HepG2 (cell line): ENCODE measurements at regions not wholly inside any gene's neighbourhood (a gene's known extent, or its start where the extent isn't known, plus 50 kb on each side); places are given as distances from the start of the nearest gene placed in this dataset.
A peak's percentile ranks its signal among the peaks of the same experiment; 100 is the strongest.

Experiments
- ATM ChIP-seq: fragments of 450-650 bp; IDR thresholded peaks from 2 replicates; pipeline ENCODE4 v1.7.1; 2017; ENCODE audit warnings: mild to moderate bottlenecking, borderline replicate concordance
- ATRX ChIP-seq: sonication (generic); formaldehyde crosslinking; IDR thresholded peaks from 2 replicates; pipeline ENCODE4 v1.4.0; 2020; ENCODE audit warnings: missing genetic modification reagents, borderline replicate concordance
- EHMT2 ChIP-seq: fragments of 200-600 bp; sonication (generic); IDR thresholded peaks from 2 replicates; pipeline ENCODE4 v1.7.0; 2017; ENCODE audit warnings: antibody characterized with exemption, low read depth, low read length, borderline replicate concordance
- ISL2 ChIP-seq: sonication (generic); formaldehyde crosslinking; IDR thresholded peaks from 2 replicates; pipeline ENCODE4 v1.5.0; 2020; ENCODE audit warnings: missing genetic modification reagents
- POLR2A ChIP-seq, 2 experiments: IDR thresholded peaks; 2 replicates each; pipeline ENCODE4 v1.6.1; 2011; ENCODE audit warnings: low read depth in 2 of 2, low read length in 2 of 2, mild to moderate bottlenecking in 1 of 2, moderate library complexity in 1 of 2; ENCODE audit not compliant: insufficient read depth in 1 of 2
- REST ChIP-seq, 2 experiments: IDR thresholded peaks; 2 replicates each; pipeline ENCODE4 v1.6.1; 2011 to 2012; ENCODE audit warnings: low read length in 2 of 2, borderline replicate concordance in 1 of 2, low read depth in 1 of 2, mild to moderate bottlenecking in 1 of 2, moderate library complexity in 1 of 2
- SALL2 ChIP-seq: sonication (generic); formaldehyde crosslinking; IDR thresholded peaks from 2 replicates; pipeline ENCODE4 v1.8.1; 2023; ENCODE audit warnings: mild to moderate bottlenecking, missing genetic modification reagents, inconsistent platforms
- TOPORS ChIP-seq: sonication (generic); formaldehyde crosslinking; IDR thresholded peaks from 2 replicates; pipeline ENCODE4 v1.8.0; 2023; ENCODE audit warnings: mild to moderate bottlenecking, missing genetic modification reagents
- ZNF138 ChIP-seq: sonication (generic); formaldehyde crosslinking; IDR thresholded peaks from 2 replicates; pipeline ENCODE4 v1.5.0; 2020; ENCODE audit warnings: mild to moderate bottlenecking, low read depth, missing genetic modification reagents
- ZNF263 ChIP-seq: sonication (generic); formaldehyde crosslinking; IDR thresholded peaks from 2 replicates; pipeline ENCODE4 v1.4.0; 2020; ENCODE audit warnings: missing genetic modification reagents
- ZNF292 ChIP-seq: sonication (generic); formaldehyde crosslinking; IDR thresholded peaks from 2 replicates; pipeline ENCODE4 v1.8.1; 2022; ENCODE audit warnings: mild to moderate bottlenecking, low read depth, missing genetic modification reagents, borderline replicate concordance
- TF ChIP-seq, protein P1 (sequence below): sonication (generic); formaldehyde crosslinking; IDR thresholded peaks from 2 replicates; pipeline ENCODE4 v1.4.0; 2020; ENCODE audit warnings: missing genetic modification reagents
- TF ChIP-seq, protein P2 (sequence below): sonication (generic); formaldehyde crosslinking; IDR thresholded peaks from 2 replicates; pipeline ENCODE4 v1.4.0; 2020; ENCODE audit warnings: missing genetic modification reagents
- TF ChIP-seq, protein P3 (sequence below): sonication (generic); formaldehyde crosslinking; IDR thresholded peaks from 2 replicates; pipeline ENCODE4 v1.4.0; 2020; ENCODE audit warnings: missing genetic modification reagents, borderline replicate concordance

GRCh38 chr7:138257459-138258196, 181.4 kb downstream of the AKR1D1 start (continued):
- no peak; a peak in 1 of 4 replicates for TF ChIP-seq REST (IDR thresholded peaks at IDR 0.05; ENCODE audit: borderline replicate concordance in 1 of 2, low read depth in 1 of 2, low read length in 2 of 2)
- no peak for TF ChIP-seq ATM
- TF ChIP-seq, protein P1, sequence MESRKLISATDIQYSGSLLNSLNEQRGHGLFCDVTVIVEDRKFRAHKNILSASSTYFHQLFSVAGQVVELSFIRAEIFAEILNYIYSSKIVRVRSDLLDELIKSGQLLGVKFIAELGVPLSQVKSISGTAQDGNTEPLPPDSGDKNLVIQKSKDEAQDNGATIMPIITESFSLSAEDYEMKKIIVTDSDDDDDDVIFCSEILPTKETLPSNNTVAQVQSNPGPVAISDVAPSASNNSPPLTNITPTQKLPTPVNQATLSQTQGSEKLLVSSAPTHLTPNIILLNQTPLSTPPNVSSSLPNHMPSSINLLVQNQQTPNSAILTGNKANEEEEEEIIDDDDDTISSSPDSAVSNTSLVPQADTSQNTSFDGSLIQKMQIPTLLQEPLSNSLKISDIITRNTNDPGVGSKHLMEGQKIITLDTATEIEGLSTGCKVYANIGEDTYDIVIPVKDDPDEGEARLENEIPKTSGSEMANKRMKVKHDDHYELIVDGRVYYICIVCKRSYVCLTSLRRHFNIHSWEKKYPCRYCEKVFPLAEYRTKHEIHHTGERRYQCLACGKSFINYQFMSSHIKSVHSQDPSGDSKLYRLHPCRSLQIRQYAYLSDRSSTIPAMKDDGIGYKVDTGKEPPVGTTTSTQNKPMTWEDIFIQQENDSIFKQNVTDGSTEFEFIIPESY (CRISPR knock-in tag): no peak
- peak; percentile 78; the same call in 1 of the 2 replicates for TF ChIP-seq EHMT2
- TF ChIP-seq SALL2: peak; percentile 77
- peak; percentile 99 for TF ChIP-seq ISL2 (CRISPR knock-in tag)
- peak; percentile 58; the same call in 1 of the 2 replicates for TF ChIP-seq ZNF292
- TF ChIP-seq ZNF263 (CRISPR knock-in tag): no peak
- TF ChIP-seq, protein P2, sequence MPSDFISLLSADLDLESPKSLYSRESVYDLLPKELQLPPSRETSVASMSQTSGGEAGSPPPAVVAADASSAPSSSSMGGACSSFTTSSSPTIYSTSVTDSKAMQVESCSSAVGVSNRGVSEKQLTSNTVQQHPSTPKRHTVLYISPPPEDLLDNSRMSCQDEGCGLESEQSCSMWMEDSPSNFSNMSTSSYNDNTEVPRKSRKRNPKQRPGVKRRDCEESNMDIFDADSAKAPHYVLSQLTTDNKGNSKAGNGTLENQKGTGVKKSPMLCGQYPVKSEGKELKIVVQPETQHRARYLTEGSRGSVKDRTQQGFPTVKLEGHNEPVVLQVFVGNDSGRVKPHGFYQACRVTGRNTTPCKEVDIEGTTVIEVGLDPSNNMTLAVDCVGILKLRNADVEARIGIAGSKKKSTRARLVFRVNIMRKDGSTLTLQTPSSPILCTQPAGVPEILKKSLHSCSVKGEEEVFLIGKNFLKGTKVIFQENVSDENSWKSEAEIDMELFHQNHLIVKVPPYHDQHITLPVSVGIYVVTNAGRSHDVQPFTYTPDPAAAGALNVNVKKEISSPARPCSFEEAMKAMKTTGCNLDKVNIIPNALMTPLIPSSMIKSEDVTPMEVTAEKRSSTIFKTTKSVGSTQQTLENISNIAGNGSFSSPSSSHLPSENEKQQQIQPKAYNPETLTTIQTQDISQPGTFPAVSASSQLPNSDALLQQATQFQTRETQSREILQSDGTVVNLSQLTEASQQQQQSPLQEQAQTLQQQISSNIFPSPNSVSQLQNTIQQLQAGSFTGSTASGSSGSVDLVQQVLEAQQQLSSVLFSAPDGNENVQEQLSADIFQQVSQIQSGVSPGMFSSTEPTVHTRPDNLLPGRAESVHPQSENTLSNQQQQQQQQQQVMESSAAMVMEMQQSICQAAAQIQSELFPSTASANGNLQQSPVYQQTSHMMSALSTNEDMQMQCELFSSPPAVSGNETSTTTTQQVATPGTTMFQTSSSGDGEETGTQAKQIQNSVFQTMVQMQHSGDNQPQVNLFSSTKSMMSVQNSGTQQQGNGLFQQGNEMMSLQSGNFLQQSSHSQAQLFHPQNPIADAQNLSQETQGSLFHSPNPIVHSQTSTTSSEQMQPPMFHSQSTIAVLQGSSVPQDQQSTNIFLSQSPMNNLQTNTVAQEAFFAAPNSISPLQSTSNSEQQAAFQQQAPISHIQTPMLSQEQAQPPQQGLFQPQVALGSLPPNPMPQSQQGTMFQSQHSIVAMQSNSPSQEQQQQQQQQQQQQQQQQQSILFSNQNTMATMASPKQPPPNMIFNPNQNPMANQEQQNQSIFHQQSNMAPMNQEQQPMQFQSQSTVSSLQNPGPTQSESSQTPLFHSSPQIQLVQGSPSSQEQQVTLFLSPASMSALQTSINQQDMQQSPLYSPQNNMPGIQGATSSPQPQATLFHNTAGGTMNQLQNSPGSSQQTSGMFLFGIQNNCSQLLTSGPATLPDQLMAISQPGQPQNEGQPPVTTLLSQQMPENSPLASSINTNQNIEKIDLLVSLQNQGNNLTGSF (CRISPR knock-in tag): peak; percentile 96
- TF ChIP-seq POLR2A (IDR thresholded peaks at IDR 0.05; ENCODE audit: insufficient read depth in 1 of 2, low read depth in 2 of 2, low read length in 2 of 2): no peak
- TF ChIP-seq ATRX (CRISPR knock-in tag): no peak
- TF ChIP-seq, protein P3, sequence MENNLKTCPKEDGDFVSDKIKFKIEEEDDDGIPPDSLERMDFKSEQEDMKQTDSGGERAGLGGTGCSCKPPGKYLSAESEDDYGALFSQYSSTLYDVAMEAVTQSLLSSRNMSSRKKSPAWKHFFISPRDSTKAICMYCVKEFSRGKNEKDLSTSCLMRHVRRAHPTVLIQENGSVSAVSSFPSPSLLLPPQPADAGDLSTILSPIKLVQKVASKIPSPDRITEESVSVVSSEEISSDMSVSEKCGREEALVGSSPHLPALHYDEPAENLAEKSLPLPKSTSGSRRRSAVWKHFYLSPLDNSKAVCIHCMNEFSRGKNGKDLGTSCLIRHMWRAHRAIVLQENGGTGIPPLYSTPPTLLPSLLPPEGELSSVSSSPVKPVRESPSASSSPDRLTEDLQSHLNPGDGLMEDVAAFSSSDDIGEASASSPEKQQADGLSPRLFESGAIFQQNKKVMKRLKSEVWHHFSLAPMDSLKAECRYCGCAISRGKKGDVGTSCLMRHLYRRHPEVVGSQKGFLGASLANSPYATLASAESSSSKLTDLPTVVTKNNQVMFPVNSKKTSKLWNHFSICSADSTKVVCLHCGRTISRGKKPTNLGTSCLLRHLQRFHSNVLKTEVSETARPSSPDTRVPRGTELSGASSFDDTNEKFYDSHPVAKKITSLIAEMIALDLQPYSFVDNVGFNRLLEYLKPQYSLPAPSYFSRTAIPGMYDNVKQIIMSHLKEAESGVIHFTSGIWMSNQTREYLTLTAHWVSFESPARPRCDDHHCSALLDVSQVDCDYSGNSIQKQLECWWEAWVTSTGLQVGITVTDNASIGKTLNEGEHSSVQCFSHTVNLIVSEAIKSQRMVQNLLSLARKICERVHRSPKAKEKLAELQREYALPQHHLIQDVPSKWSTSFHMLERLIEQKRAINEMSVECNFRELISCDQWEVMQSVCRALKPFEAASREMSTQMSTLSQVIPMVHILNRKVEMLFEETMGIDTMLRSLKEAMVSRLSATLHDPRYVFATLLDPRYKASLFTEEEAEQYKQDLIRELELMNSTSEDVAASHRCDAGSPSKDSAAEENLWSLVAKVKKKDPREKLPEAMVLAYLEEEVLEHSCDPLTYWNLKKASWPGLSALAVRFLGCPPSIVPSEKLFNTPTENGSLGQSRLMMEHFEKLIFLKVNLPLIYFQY: no peak
- no peak for TF ChIP-seq ZNF138 (CRISPR knock-in tag)
- TF ChIP-seq TOPORS (CRISPR knock-in tag): no peak
